ENCODE measurements at regions not wholly inside any gene's neighbourhood (a gene's known extent, or its start where the extent isn't known, plus 50 kb on each side); places are given as distances from the start of the nearest gene placed in this dataset.

GRCh38 chr1:57683037-57683942, 259.4 kb upstream of the DAB1 start:
- no peak overlapping the region for H3K4me3 ChIP-seq
- no peak overlapping the region for H3K27ac ChIP-seq
- no peaks in the 10 kb centered on the region for H3K4me1 ChIP-seq (ENCODE audit: control insufficient read depth in 1 of 2, low read depth in 2 of 2)
- no peaks in the 10 kb centered on the region for H3K9me3 ChIP-seq
- DNase-seq (ENCODE audit: low spot score): no peak
- no peak for ATAC-seq (ENCODE audit: insufficient number of reproducible peaks, low FRiP score, low read depth)
- H3K36me3 ChIP-seq: no peaks in the 10 kb centered on the region
- no peaks in the 10 kb centered on the region for H3K27me3 ChIP-seq (replicated peaks; ENCODE audit: insufficient read depth)
- TF ChIP-seq CTCF (IDR thresholded peaks at IDR 0.05): no peak

GRCh38 chr1:57678138-57678537, 254.3 kb upstream of the DAB1 start:
- Histone ChIP-seq H3K36me3 (no peaks in the 10 kb centered on the region), H3K27ac (no peak overlapping the region), H3K4me1 (ENCODE audit: control insufficient read depth in 1 of 2, low read depth in 2 of 2) (no peaks in the 10 kb centered on the region), H3K27me3 (replicated peaks; ENCODE audit: insufficient read depth) (no peaks in the 10 kb centered on the region), H3K9me3 (no peaks in the 10 kb centered on the region), H3K4me3 (no peak overlapping the region)
- DNase-seq (ENCODE audit: low spot score): no peak
- ATAC-seq (ENCODE audit: insufficient number of reproducible peaks, low FRiP score, low read depth): no peak
- TF ChIP-seq CTCF (IDR thresholded peaks at IDR 0.05): no peak

- no peak for TF ChIP-seq CTCF (IDR thresholded peaks at IDR 0.05)
- DNase-seq (ENCODE audit: low spot score): no peak
- Histone ChIP-seq H3K36me3 (no peaks in the 10 kb centered on the region), H3K4me3 (no peak overlapping the region), H3K27ac (no peak overlapping the region), H3K4me1 (ENCODE audit: control insufficient read depth in 1 of 2, low read depth in 2 of 2) (no peaks in the 10 kb centered on the region), H3K27me3 (replicated peaks; ENCODE audit: insufficient read depth) (no peaks in the 10 kb centered on the region), H3K9me3 (no peaks in the 10 kb centered on the region)
- ATAC-seq (ENCODE audit: insufficient number of reproducible peaks, low FRiP score, low read depth): no peak
Measured at GRCh38 chr1:57675776-57676175, 251.9 kb upstream of the DAB1 start.

- no peaks in the 10 kb centered on the region for H3K36me3 ChIP-seq
- H3K27ac ChIP-seq: no peak overlapping the region
- H3K27me3 ChIP-seq (replicated peaks; ENCODE audit: insufficient read depth): no peaks in the 10 kb centered on the region
- DNase-seq (ENCODE audit: low spot score): no peak
- H3K9me3 ChIP-seq: no peaks in the 10 kb centered on the region
- ATAC-seq (ENCODE audit: insufficient number of reproducible peaks, low FRiP score, low read depth): no peak
- no peaks in the 10 kb centered on the region for H3K4me1 ChIP-seq (ENCODE audit: control insufficient read depth in 1 of 2, low read depth in 2 of 2)
- no peak for TF ChIP-seq CTCF (IDR thresholded peaks at IDR 0.05)
- H3K4me3 ChIP-seq: no peak overlapping the region
Measured at GRCh38 chr1:57674801-57675200, 250.9 kb upstream of the DAB1 start.

- DNase-seq (ENCODE audit: low spot score) (no peak), ATAC-seq (ENCODE audit: insufficient number of reproducible peaks, low FRiP score, low read depth) (no peak)
- TF ChIP-seq CTCF (IDR thresholded peaks at IDR 0.05): no peak
- Histone ChIP-seq H3K27ac (no peak overlapping the region), H3K36me3 (no peaks in the 10 kb centered on the region), H3K4me1 (ENCODE audit: control insufficient read depth in 1 of 2, low read depth in 2 of 2) (no peaks in the 10 kb centered on the region), H3K9me3 (no peaks in the 10 kb centered on the region), H3K27me3 (replicated peaks; ENCODE audit: insufficient read depth) (no peaks in the 10 kb centered on the region), H3K4me3 (no peak overlapping the region)
Measured at GRCh38 chr1:57672346-57673140, 248.7 kb upstream of the DAB1 start.

Measured in thoracic aorta (tissue), 2 donors.